H9 (cell line): ENCODE measurements at regions not wholly inside any gene's neighbourhood (a gene's known extent, or its start where the extent isn't known, plus 50 kb on each side); places are given as distances from the start of the nearest gene placed in this dataset.

Experiments used
- DNase-seq: peaks from one replicate; pipeline ENCODE4 v3.0.0-alpha.2; 2017
- H2AFZ ChIP-seq: one replicate; pipeline ENCODE4 v1.6.1; 2013; ENCODE audit warnings: mild to moderate bottlenecking, low read length, control low read depth, moderate library complexity
- H2AK5ac ChIP-seq: 2 replicates; pipeline ENCODE4 v1.6.1; 2013; ENCODE audit warnings: low read length, control low read depth, mixed read lengths; ENCODE audit not compliant: insufficient read length
- H2BK120ac ChIP-seq: one replicate; pipeline ENCODE4 v1.6.1; 2013; ENCODE audit warnings: low read depth, mild to moderate bottlenecking, low read length, control low read depth, inconsistent platforms; ENCODE audit not compliant: poor library complexity, severe bottlenecking
- H2BK12ac ChIP-seq: 2 replicates; pipeline ENCODE4 v1.6.1; 2013; ENCODE audit warnings: low read length, control low read depth, mixed read lengths, low read depth; ENCODE audit not compliant: insufficient read length
- H2BK15ac ChIP-seq: 2 replicates; pipeline ENCODE4 v1.6.1; 2013; ENCODE audit warnings: low read depth, low read length, control low read depth
- H2BK20ac ChIP-seq: one replicate; pipeline ENCODE4 v1.6.1; 2013; ENCODE audit warnings: low read depth, mild to moderate bottlenecking, low read length, control low read depth, inconsistent platforms; ENCODE audit not compliant: poor library complexity, severe bottlenecking
- H2BK5ac ChIP-seq: 2 replicates; pipeline ENCODE4 v1.6.1; 2013; ENCODE audit warnings: low read length, control low read depth, mixed read lengths; ENCODE audit not compliant: insufficient read length
- H3K14ac ChIP-seq: 2 replicates; pipeline ENCODE4 v1.6.1; 2013; ENCODE audit warnings: low read length, control low read depth; ENCODE audit not compliant: insufficient read depth
- H3K18ac ChIP-seq: 2 replicates; pipeline ENCODE4 v1.6.1; 2013; ENCODE audit warnings: low read depth, mild to moderate bottlenecking, mixed read lengths, low read length, control low read depth; ENCODE audit not compliant: insufficient read length
- H3K23ac ChIP-seq: 2 replicates; pipeline ENCODE4 v1.6.1; 2013; ENCODE audit warnings: low read length, control low read depth, mixed read lengths, low read depth; ENCODE audit not compliant: insufficient read length
- H3K23me2 ChIP-seq: 2 replicates; pipeline ENCODE4 v1.6.1; 2013; ENCODE audit warnings: low read depth, mild to moderate bottlenecking, mixed read lengths, low read length, control low read depth; ENCODE audit not compliant: insufficient read length, poor library complexity, severe bottlenecking
- H3K27ac ChIP-seq: 2 replicates; pipeline ENCODE4 v1.5.1; 2013; ENCODE audit warnings: low read length, control low read depth, mixed read lengths, low read depth; ENCODE audit not compliant: insufficient read length
- H3K27me3 ChIP-seq: 2 replicates; pipeline ENCODE4 v1.6.1; 2013; ENCODE audit warnings: low read length, control low read depth, inconsistent platforms; ENCODE audit not compliant: insufficient read depth
- H3K4ac ChIP-seq: 2 replicates; pipeline ENCODE4 v1.6.1; 2013; ENCODE audit warnings: low read depth, mild to moderate bottlenecking, control low read depth, inconsistent platforms, low read length, moderate library complexity
- H3K4me1 ChIP-seq: 2 replicates; pipeline ENCODE4 v1.6.1; 2013; ENCODE audit warnings: low read length, control low read depth, inconsistent platforms; ENCODE audit not compliant: insufficient read depth
- H3K4me2 ChIP-seq: 2 replicates; pipeline ENCODE4 v1.6.1; 2013; ENCODE audit warnings: low read length, control low read depth, mixed read lengths; ENCODE audit not compliant: insufficient read length, insufficient read depth
- H3K56ac ChIP-seq: 2 replicates; pipeline ENCODE4 v1.6.1; 2013; ENCODE audit warnings: low read depth, mild to moderate bottlenecking, mixed read lengths, low read length, control low read depth; ENCODE audit not compliant: insufficient read length
- H3K79me1 ChIP-seq: 2 replicates; pipeline ENCODE4 v1.6.1; 2013; ENCODE audit warnings: low read depth, mild to moderate bottlenecking, moderate library complexity, low read length, control low read depth, inconsistent platforms; ENCODE audit not compliant: insufficient read depth, poor library complexity, severe bottlenecking
- H3K79me2 ChIP-seq: 2 replicates; pipeline ENCODE4 v1.6.1; 2013; ENCODE audit warnings: low read length, control low read depth, inconsistent platforms; ENCODE audit not compliant: insufficient read depth
- H3K9ac ChIP-seq: 2 replicates; pipeline ENCODE4 v1.6.1; 2013; ENCODE audit warnings: low read length, control low read depth, mixed read lengths; ENCODE audit not compliant: insufficient read length; ENCODE audit errors: extremely low read depth
- H3K9me3 ChIP-seq: one replicate; pipeline ENCODE4 v1.6.1; 2013; ENCODE audit warnings: low read depth, low read length, inconsistent platforms; ENCODE audit not compliant: control insufficient read depth
- H3T11ph ChIP-seq: one replicate; pipeline ENCODE4 v1.6.1; 2013; ENCODE audit warnings: mild to moderate bottlenecking, low read length, control low read depth, inconsistent platforms
- H4K20me1 ChIP-seq: one replicate; pipeline ENCODE4 v1.6.1; 2013; ENCODE audit not compliant: control insufficient read depth, insufficient read length, insufficient read depth
- H4K5ac ChIP-seq: 2 replicates; pipeline ENCODE4 v1.6.1; 2013; ENCODE audit warnings: low read depth, mild to moderate bottlenecking, mixed read lengths, low read length, control low read depth; ENCODE audit not compliant: insufficient read length
- H4K8ac ChIP-seq: replicated peaks from 2 replicates; pipeline ENCODE4 v1.6.1; 2013; ENCODE audit warnings: low read length, control low read depth, mixed read lengths, low read depth; ENCODE audit not compliant: insufficient read length
- H4K91ac ChIP-seq: 2 replicates; pipeline ENCODE4 v1.6.1; 2013; ENCODE audit warnings: low read depth, mild to moderate bottlenecking, moderate library complexity, mixed read lengths, low read length, control low read depth; ENCODE audit not compliant: insufficient read length
- H3K27ac Mint-ChIP-seq, 3 experiments: 2 replicates in 2 of 3; 3 replicates in 1 of 3; pipeline ENCODE4 v1.8.0; 2020 to 2021; ENCODE audit warnings: mixed read lengths in 3 of 3, mild to moderate bottlenecking in 1 of 3, moderate library complexity in 1 of 3
- H3K27me3 Mint-ChIP-seq: 2 replicates; pipeline ENCODE4 v1.8.0; 2021; ENCODE audit warnings: low read depth, mild to moderate bottlenecking, moderate library complexity, mixed read lengths
- H3K36me3 Mint-ChIP-seq, 3 experiments: 2 replicates in 2 of 3; 3 replicates in 1 of 3; pipeline ENCODE4 v1.8.0; 2020 to 2021; ENCODE audit warnings: low read depth in 3 of 3, mixed read lengths in 3 of 3; ENCODE audit not compliant: insufficient read depth in 1 of 3
- H3K4me1 Mint-ChIP-seq, 2 experiments: 2 replicates each; pipeline ENCODE4 v1.8.0; 2020; ENCODE audit warnings: mixed read lengths in 2 of 2
- H3K4me3 Mint-ChIP-seq, 2 experiments: 2 replicates in 1 of 2; 3 replicates in 1 of 2; pipeline ENCODE4 v1.8.0; 2020 to 2021; ENCODE audit warnings: mild to moderate bottlenecking in 2 of 2, mixed read lengths in 2 of 2, moderate library complexity in 1 of 2
- H3K9me3 Mint-ChIP-seq, 2 experiments: 2 replicates in 1 of 2; 3 replicates in 1 of 2; pipeline ENCODE4 v1.8.0; 2020; ENCODE audit warnings: mild to moderate bottlenecking in 2 of 2, mixed read lengths in 2 of 2, moderate library complexity in 1 of 2
- CTCF ChIP-seq: fragments of 200-600 bp; sonication (generic); conservative IDR thresholded peaks from 3 replicates; pipeline ENCODE4 v1.8.0; 2021; ENCODE audit warnings: antibody characterized with exemption, mild to moderate bottlenecking
- WGBS: extraction: QIAGEN DNeasy Blood & Tissue Kit; methylation state at CpG from one replicate; pipeline ENCODE4 v1.1.7; 2013; ENCODE audit warnings: missing lambda C conversion rate, low lambda C conversion rate, mixed read lengths; ENCODE audit not compliant: insufficient read length; ENCODE audit errors: extremely low coverage; 5-methylcytosine and 5-hydroxymethylcytosine counted together

GRCh38 chr7:15802425-15802824 lies 115.9 kb upstream of the MEOX2 start:
- Histone ChIP-seq H2BK5ac (no peak overlapping the region), H3K4ac (no peak overlapping the region), H4K5ac (no peak overlapping the region), H3K9me3 (no peaks in the 10 kb centered on the region), H3K27ac (no peak overlapping the region), H2BK15ac (no peak overlapping the region), H3K9ac (no peak overlapping the region), H3K23ac (no peak overlapping the region), H3K56ac (no peak overlapping the region), H4K8ac (no peak overlapping the region), H3K27me3 (no peaks in the 10 kb centered on the region), H3T11ph (no peak overlapping the region), H2BK20ac (no peak overlapping the region), H2BK120ac (no peak overlapping the region), H3K79me2 (no peaks in the 10 kb centered on the region), H3K23me2 (no peaks in the 10 kb centered on the region), H2AK5ac (no peak overlapping the region), H4K91ac (no peak overlapping the region), H2BK12ac (no peak overlapping the region), H3K18ac (no peak overlapping the region), H3K4me1 (no peaks in the 10 kb centered on the region; the same call in 1 of the 2 replicates), H2AFZ (no peak overlapping the region), H3K14ac (no peak overlapping the region), H3K4me2 (no peak overlapping the region), H4K20me1 (no peaks in the 10 kb centered on the region), H3K79me1 (no peaks in the 10 kb centered on the region)
- H3K27ac Mint-ChIP-seq: no peak overlapping the region
- no peak for DNase-seq
- no peaks in the 10 kb centered on the region for H3K9me3 Mint-ChIP-seq
- no peak overlapping the region for H3K4me3 Mint-ChIP-seq
- H3K36me3 Mint-ChIP-seq: no peaks in the 10 kb centered on the region
- H3K4me1 Mint-ChIP-seq: peaks cover 0 to 4% of the 10 kb centered on the region in 2 experiments; a peak in 2 of 4 replicates
- TF ChIP-seq CTCF: no peak
- H3K27me3 Mint-ChIP-seq: no peaks in the 10 kb centered on the region
- WGBS: no CpG with 5 or more reads among the region's 1 CpG
